ENCODE measurements at regions not wholly inside any gene's neighbourhood (a gene's known extent, or its start where the extent isn't known, plus 50 kb on each side); places are given as distances from the start of the nearest gene placed in this dataset.

GRCh38 chr16:63301349-63301748 lies 1265.1 kb upstream of the CDH8 start:
- no peak for TF ChIP-seq CTCF (IDR thresholded peaks at IDR 0.05; ENCODE audit: insufficient read depth, low read depth, low read length)
- no peak overlapping the region for H3K4me3 ChIP-seq (ENCODE audit: low read depth, low read length)
- DNase-seq (ENCODE audit: low read depth) = no peak

GRCh38 chr16:63298993-63299392 lies 1262.8 kb upstream of the CDH8 start:
- no peak overlapping the region for H3K4me3 ChIP-seq (ENCODE audit: low read depth, low read length)
- DNase-seq (ENCODE audit: low read depth) = no peak
- TF ChIP-seq CTCF (IDR thresholded peaks at IDR 0.05; ENCODE audit: insufficient read depth, low read depth, low read length) = no peak

- DNase-seq (ENCODE audit: low read depth) = no peak
- no peak for TF ChIP-seq CTCF (IDR thresholded peaks at IDR 0.05; ENCODE audit: insufficient read depth, low read depth, low read length)
- H3K4me3 ChIP-seq (ENCODE audit: low read depth, low read length) = no peak overlapping the region
Observed at GRCh38 chr16:63292036-63292435, 1255.8 kb upstream of the CDH8 start.

GRCh38 chr16:63289834-63290460 lies 1253.7 kb upstream of the CDH8 start:
- peak; percentile 1 for DNase-seq (ENCODE audit: low read depth)
- TF ChIP-seq CTCF (IDR thresholded peaks at IDR 0.05; ENCODE audit: insufficient read depth, low read depth, low read length) = peak; percentile 27
- no peak overlapping the region for H3K4me3 ChIP-seq (ENCODE audit: low read depth, low read length)

GRCh38 chr16:63287401-63287800 lies 1251.2 kb upstream of the CDH8 start:
- no peak for TF ChIP-seq CTCF (IDR thresholded peaks at IDR 0.05; ENCODE audit: insufficient read depth, low read depth, low read length)
- no peak for DNase-seq (ENCODE audit: low read depth)
- H3K4me3 ChIP-seq (ENCODE audit: low read depth, low read length) = no peak overlapping the region

GRCh38 chr16:63283721-63284120 lies 1247.5 kb upstream of the CDH8 start:
- no peak for DNase-seq (ENCODE audit: low read depth)
- H3K4me3 ChIP-seq (ENCODE audit: low read depth, low read length) = no peak overlapping the region
- TF ChIP-seq CTCF (IDR thresholded peaks at IDR 0.05; ENCODE audit: insufficient read depth, low read depth, low read length) = no peak

GRCh38 chr16:63244631-63245030 lies 1208.4 kb upstream of the CDH8 start:
- no peak overlapping the region for H3K4me3 ChIP-seq (ENCODE audit: low read depth, low read length)
- TF ChIP-seq CTCF (IDR thresholded peaks at IDR 0.05; ENCODE audit: insufficient read depth, low read depth, low read length) = no peak
- no peak for DNase-seq (ENCODE audit: low read depth)

All from fibroblast of villous mesenchyme (primary cell).